Heart right ventricle (tissue), 16 donors: ENCODE measurements at regions not wholly inside any gene's neighbourhood (a gene's known extent, or its start where the extent isn't known, plus 50 kb on each side); places are given as distances from the start of the nearest gene placed in this dataset.

Experiments used
- ATAC-seq, 8 donors: fragments of 200-7000 bp; cut with Tn5 transposase; one replicate each; pipeline ENCODE4 v1.9.1; 2020; ENCODE audit warnings: mild to moderate bottlenecking in 8 of 8, moderate library complexity in 8 of 8, moderate number of reproducible peaks in 1 of 8
- DNase-seq, 2 donors: peaks; one replicate each; pipeline ENCODE4 v3.0.0-alpha.2; 2020
- H3K27ac ChIP-seq, 10 donors: fragments of 200-600 bp; sonication (generic) in 2 of 10; one replicate each; pipeline versions ENCODE4 v1.5.0 to v1.8.0; 2020 to 2022; ENCODE audit warnings: mild to moderate bottlenecking in 3 of 10
- H3K27me3 ChIP-seq, 7 donors: fragments of 200-600 bp; one replicate each; pipeline ENCODE4 v1.8.0; 2021 to 2022; ENCODE audit warnings: mild to moderate bottlenecking in 2 of 7
- H3K36me3 ChIP-seq, 9 donors: fragments of 200-600 bp; sonication (generic) in 1 of 9; one replicate each; pipeline versions ENCODE4 v1.5.0 to v1.8.0; 2020 to 2022; ENCODE audit warnings: mild to moderate bottlenecking in 2 of 9
- H3K4me1 ChIP-seq, 9 donors: fragments of 200-600 bp; sonication (generic) in 1 of 9; one replicate each; pipeline versions ENCODE4 v1.5.0 to v1.8.0; 2020 to 2022; ENCODE audit warnings: mild to moderate bottlenecking in 4 of 9
- H3K4me3 ChIP-seq, 10 donors: fragments of 200-600 bp; sonication (generic) in 2 of 10; one replicate each; pipeline versions ENCODE4 v1.5.0 to v1.8.0; 2020 to 2022; ENCODE audit warnings: mild to moderate bottlenecking in 7 of 10, moderate library complexity in 2 of 10
- H3K9me3 ChIP-seq, 11 donors: fragments of 200-600 bp in 10 of 11; sonication (generic) in 2 of 11; one replicate each; pipeline versions ENCODE4 v1.5.0 to v1.8.0; 2013 to 2022; ENCODE audit warnings: mild to moderate bottlenecking in 2 of 11, control low read depth in 1 of 11, moderate library complexity in 1 of 11
- WGBS, 2 donors: extraction: QIAGEN DNeasy Blood & Tissue Kit; methylation state at CpG; one replicate each; pipeline ENCODE4 v1.1.7; 2013; ENCODE audit warnings: inconsistent platforms in 1 of 2; 5-methylcytosine and 5-hydroxymethylcytosine counted together
- intact Hi-C, 10 donors: fragments of 100-400 bp; cut with DNase I; formaldehyde crosslinking; loops; one replicate each; pipeline versions ENCODE4 v1.11.1 to v1.14.2; 2022
- TF ChIP-seq, protein P1 (sequence below), 9 donors: fragments of 200-600 bp; sonication (generic) in 2 of 9; IDR thresholded peaks; one replicate each; pipeline versions ENCODE4 v1.5.0 to v1.8.0; 2021 to 2022; ENCODE audit warnings: antibody characterized with exemption in 9 of 9, mild to moderate bottlenecking in 5 of 9, moderate library complexity in 1 of 9
- donor health status: Arrhythmogenic right ventricular cardiomyopathy.
- donor health status: ischemic (EF 13 %, LVEDD 7.1; RV severe dilation, severe dysfunction).
- donor health status: healthy with polysubstance abuse.
- donor health status: DM: no; HTN: yes; CAD: no.
- donor health status: DM: no; HTN: no; CAD: no.
- donor health status: ischemic (EF 25% LVEDD 6.9; RV normal size, moderate dysfunction).
- donor health status: ischemic (EF 25% LVEDD 5.7; RV mildly dilated, moderate dysfunction).
- donor health status: healthy.
- donor health status: DM: yes; HTN: yes; CAD: no.
- donor health status: Ischemic cardiomyopathy.
- donor health status: ischemic (EF 35%, LVEDD 5.7; RV mildly dilated, moderate dysfunction).
- donor health status: nonischemic (EF 11% LVEDD 7.7; RV severe dilation, severe dysfunction).
- donor health status: DM: yes; HTN: yes; CAD: no.
- donor health status: PGD.
- donor health status: ischemic (EF 29% LVEDD 5.4; RV normal size, mild dysfunction).
- donor health status: nonischemic (EF 23%, LVEDD 6.1; RV moderate dilation, normal function).

GRCh38 chr12:111193496-111193895 lies 175.4 kb downstream of the PHETA1 start:
- no peak for ATAC-seq
- DNase-seq = no peak
- intact Hi-C loops = no loop called here
- peaks cover 0 to 6% (median 0%) of the 10 kb centered on the region in 11 donors for H3K9me3 ChIP-seq
- H3K4me1 ChIP-seq = no peaks in the 10 kb centered on the region
- TF ChIP-seq, protein P1, sequence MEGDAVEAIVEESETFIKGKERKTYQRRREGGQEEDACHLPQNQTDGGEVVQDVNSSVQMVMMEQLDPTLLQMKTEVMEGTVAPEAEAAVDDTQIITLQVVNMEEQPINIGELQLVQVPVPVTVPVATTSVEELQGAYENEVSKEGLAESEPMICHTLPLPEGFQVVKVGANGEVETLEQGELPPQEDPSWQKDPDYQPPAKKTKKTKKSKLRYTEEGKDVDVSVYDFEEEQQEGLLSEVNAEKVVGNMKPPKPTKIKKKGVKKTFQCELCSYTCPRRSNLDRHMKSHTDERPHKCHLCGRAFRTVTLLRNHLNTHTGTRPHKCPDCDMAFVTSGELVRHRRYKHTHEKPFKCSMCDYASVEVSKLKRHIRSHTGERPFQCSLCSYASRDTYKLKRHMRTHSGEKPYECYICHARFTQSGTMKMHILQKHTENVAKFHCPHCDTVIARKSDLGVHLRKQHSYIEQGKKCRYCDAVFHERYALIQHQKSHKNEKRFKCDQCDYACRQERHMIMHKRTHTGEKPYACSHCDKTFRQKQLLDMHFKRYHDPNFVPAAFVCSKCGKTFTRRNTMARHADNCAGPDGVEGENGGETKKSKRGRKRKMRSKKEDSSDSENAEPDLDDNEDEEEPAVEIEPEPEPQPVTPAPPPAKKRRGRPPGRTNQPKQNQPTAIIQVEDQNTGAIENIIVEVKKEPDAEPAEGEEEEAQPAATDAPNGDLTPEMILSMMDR (IDR thresholded peaks at IDR 0.05) = no peak
- WGBS, 2 donors = 75 to 77% methylated on average over 14 of the region's 14 CpGs
- no peak overlapping the region for H3K27ac ChIP-seq
- H3K36me3 ChIP-seq = no peaks in the 10 kb centered on the region
- no peak overlapping the region for H3K4me3 ChIP-seq
- peaks cover 0 to 51% (median 16%) of the 10 kb centered on the region in 7 donors for H3K27me3 ChIP-seq

DNA sequence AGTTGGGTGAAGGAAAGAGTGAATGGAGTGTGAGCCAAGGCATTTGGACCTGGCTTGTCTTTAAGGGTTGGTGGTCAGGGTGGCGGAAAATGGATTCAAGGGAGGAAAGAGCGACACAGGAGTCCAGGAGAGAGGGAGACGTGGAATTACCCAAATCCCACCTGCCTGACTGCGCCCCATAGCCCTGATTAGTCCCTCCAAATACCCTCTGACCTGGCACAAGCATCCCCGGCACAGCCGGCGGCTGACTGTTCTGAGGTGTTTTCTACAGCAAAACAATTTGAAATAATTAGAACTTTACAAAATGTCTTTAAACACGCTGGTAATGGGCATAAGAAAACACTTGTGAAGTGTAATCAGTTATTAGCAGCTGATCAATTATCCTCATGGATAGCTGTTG lies 175.8 kb downstream of the PHETA1 start:
- H3K27ac ChIP-seq = no peak overlapping the region
- ATAC-seq = no peak
- peaks cover 0 to 6% (median 0%) of the 10 kb centered on the region in 11 donors for H3K9me3 ChIP-seq
- no peaks in the 10 kb centered on the region for H3K4me1 ChIP-seq
- intact Hi-C loops = no loop called here
- no peaks in the 10 kb centered on the region for H3K36me3 ChIP-seq
- no peak for DNase-seq
- 85 to 92% methylated on average over 8 of the region's 8 CpGs for WGBS, 2 donors
- H3K4me3 ChIP-seq = no peak overlapping the region
- TF ChIP-seq, protein P1 (IDR thresholded peaks at IDR 0.05) = no peak
- peaks cover 0 to 51% (median 16%) of the 10 kb centered on the region in 7 donors for H3K27me3 ChIP-seq

GRCh38 chr12:111192647-111193046 lies 176.2 kb downstream of the PHETA1 start:
- Histone ChIP-seq H3K27me3 (peaks cover 0 to 50% (median 16%) of the 10 kb centered on the region in 7 donors), H3K4me3 (no peak overlapping the region), H3K36me3 (no peaks in the 10 kb centered on the region), H3K9me3 (peaks cover 0 to 6% (median 0%) of the 10 kb centered on the region in 11 donors), H3K4me1 (no peaks in the 10 kb centered on the region), H3K27ac (no peak overlapping the region)
- TF ChIP-seq, protein P1 (IDR thresholded peaks at IDR 0.05) = no peak
- DNase-seq (no peak), ATAC-seq (no peak)
- intact Hi-C loops = no loop called here
- WGBS, 2 donors = 70 to 85% methylated on average over 3 of the region's 3 CpGs

DNA sequence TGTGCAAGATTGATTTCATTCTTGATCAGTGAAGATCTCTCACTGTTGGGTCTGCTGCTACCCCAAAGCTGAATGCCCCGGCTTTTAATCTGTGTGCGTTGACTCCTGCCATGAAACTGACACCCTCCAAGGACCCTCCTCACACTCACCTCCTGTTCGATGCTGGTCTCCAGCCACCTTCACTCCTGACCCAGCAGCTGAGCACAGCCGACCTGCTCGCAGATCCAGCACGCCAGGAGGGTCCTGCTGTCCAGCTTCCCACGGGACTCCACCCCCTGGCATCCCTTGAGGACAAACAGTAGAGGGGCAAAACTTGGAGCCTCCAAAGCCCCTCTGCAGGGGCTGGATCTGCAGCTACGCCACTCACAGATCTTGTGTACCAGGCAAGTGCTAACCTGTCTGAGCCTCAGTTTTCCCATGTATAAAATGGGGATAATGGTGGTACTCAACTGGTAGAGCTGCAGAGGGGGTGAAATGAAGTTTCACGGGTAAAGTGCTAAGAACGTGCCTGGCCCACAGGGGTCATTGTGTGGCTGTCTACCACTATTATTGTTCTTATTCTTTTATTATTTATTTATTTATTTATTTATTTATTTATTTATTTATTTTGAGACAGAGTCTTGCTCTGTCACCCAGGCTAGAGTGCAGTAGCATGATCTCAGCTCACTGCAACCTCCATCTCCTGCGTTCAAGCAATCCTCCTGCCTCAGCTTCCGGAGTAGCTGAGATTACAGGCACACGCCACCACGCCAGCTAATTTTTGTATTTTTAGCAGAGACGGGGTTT lies 178.0 kb downstream of the PHETA1 start:
- Histone ChIP-seq H3K4me3 (no peak overlapping the region), H3K36me3 (no peaks in the 10 kb centered on the region), H3K4me1 (no peaks in the 10 kb centered on the region), H3K9me3 (peaks cover 0 to 6% (median 0%) of the 10 kb centered on the region in 11 donors), H3K27me3 (peaks cover 0 to 35% (median 14%) of the 10 kb centered on the region in 7 donors), H3K27ac (no peak overlapping the region)
- DNase-seq (no peak), ATAC-seq (no peak)
- TF ChIP-seq, protein P1 (IDR thresholded peaks at IDR 0.05) = no peak
- intact Hi-C loops = no loop called here
- WGBS, 2 donors = 83 to 84% methylated on average over 15 of the region's 15 CpGs
